DND-41 (cell line): ENCODE measurements at regions not wholly inside any gene's neighbourhood (a gene's known extent, or its start where the extent isn't known, plus 50 kb on each side); places are given as distances from the start of the nearest gene placed in this dataset.

Experiments used
- EZH2 ChIP-seq: IDR thresholded peaks from 3 replicates; pipeline ENCODE4 v1.6.1; 2012; ENCODE audit warnings: borderline replicate concordance, low read depth, mild to moderate bottlenecking, moderate library complexity, low read length, inconsistent platforms; ENCODE audit not compliant: severe bottlenecking
- TF ChIP-seq, protein P1 (sequence below): IDR thresholded peaks from 2 replicates; pipeline ENCODE4 v1.5.1; 2012; ENCODE audit warnings: borderline replicate concordance, low read length, moderate library complexity, mild to moderate bottlenecking; ENCODE audit not compliant: poor library complexity, severe bottlenecking; ENCODE audit errors: extremely low read depth

DNA sequence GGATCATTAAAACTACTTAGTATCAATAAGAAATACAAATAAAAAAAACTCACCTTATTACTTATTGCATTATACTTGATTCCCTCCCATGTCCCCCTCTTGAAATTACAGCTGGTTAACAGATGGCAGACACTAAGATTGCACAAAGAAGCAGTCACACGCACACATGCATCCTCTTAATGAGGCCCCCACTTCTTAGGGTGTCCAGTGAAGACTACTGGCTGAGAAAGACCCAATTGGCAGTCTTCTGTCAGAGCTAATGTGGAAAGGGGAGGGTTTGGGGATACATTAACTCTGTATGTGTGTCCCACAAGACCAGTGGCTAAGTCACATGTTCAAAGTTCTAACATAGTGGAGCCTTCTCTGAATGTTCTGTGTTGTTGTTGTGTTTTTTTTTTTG is 210.7 kb downstream of the MTX2 start:
- TF ChIP-seq, protein P1, sequence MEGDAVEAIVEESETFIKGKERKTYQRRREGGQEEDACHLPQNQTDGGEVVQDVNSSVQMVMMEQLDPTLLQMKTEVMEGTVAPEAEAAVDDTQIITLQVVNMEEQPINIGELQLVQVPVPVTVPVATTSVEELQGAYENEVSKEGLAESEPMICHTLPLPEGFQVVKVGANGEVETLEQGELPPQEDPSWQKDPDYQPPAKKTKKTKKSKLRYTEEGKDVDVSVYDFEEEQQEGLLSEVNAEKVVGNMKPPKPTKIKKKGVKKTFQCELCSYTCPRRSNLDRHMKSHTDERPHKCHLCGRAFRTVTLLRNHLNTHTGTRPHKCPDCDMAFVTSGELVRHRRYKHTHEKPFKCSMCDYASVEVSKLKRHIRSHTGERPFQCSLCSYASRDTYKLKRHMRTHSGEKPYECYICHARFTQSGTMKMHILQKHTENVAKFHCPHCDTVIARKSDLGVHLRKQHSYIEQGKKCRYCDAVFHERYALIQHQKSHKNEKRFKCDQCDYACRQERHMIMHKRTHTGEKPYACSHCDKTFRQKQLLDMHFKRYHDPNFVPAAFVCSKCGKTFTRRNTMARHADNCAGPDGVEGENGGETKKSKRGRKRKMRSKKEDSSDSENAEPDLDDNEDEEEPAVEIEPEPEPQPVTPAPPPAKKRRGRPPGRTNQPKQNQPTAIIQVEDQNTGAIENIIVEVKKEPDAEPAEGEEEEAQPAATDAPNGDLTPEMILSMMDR: no peak
- no peak for TF ChIP-seq EZH2
